ENCODE measurements at regions not wholly inside any gene's neighbourhood (a gene's known extent, or its start where the extent isn't known, plus 50 kb on each side); places are given as distances from the start of the nearest gene placed in this dataset.
"Not testable (repeated sequence)": the region's sequence is repeated elsewhere in the genome, so short reads cannot be mapped to it uniquely, and the experiment has no call there.

GRCh38 chr9:16057541-16057940 lies 504.7 kb downstream of the CCDC171 start:
- no peak for DNase-seq

- DNase-seq: no peak
Observed at GRCh38 chr9:16058131-16058549, 505.3 kb downstream of the CCDC171 start.

GRCh38 chr9:16060436-16061129 lies 507.7 kb downstream of the CCDC171 start:
- no peak for DNase-seq

GRCh38 chr9:16062542-16063240 lies 509.8 kb downstream of the CCDC171 start:
- DNase-seq: no peak

GRCh38 chr9:16063241-16063591 lies 510.4 kb downstream of the CCDC171 start:
- no peak for DNase-seq

GRCh38 chr9:16064771-16065170 lies 511.9 kb downstream of the CCDC171 start:
- peak in 1 of 2 experiments; percentile 4 for DNase-seq

GRCh38 chr9:16066201-16066600 lies 513.4 kb downstream of the CCDC171 start:
- not testable (repeated sequence) for DNase-seq

GRCh38 chr9:16068476-16068875 lies 515.6 kb downstream of the CCDC171 start:
- DNase-seq: no peak

GRCh38 chr9:16069249-16069648 lies 516.4 kb downstream of the CCDC171 start:
- no peak for DNase-seq

- DNase-seq: no peak
Observed at GRCh38 chr9:16069671-16070454, 517.0 kb downstream of the CCDC171 start.

GRCh38 chr9:16070455-16071145 lies 517.8 kb downstream of the CCDC171 start:
- no peak for DNase-seq

- no peak for DNase-seq
Observed at GRCh38 chr9:16071400-16071799, 518.6 kb downstream of the CCDC171 start.

- no peak for DNase-seq
Observed at GRCh38 chr9:16074963-16075362, 522.1 kb downstream of the CCDC171 start.

- DNase-seq: no peak
Observed at GRCh38 chr9:16075696-16076095, 522.9 kb downstream of the CCDC171 start.

- DNase-seq: no peak
Observed at GRCh38 chr9:16076511-16076910, 523.7 kb downstream of the CCDC171 start.

- no peak for DNase-seq
Observed at GRCh38 chr9:16082796-16083195, 530.0 kb downstream of the CCDC171 start.

- DNase-seq: no peak
Observed at GRCh38 chr9:16085167-16085726, 532.4 kb downstream of the CCDC171 start.

GRCh38 chr9:16090907-16091629 lies 538.2 kb downstream of the CCDC171 start:
- DNase-seq: no peak

GRCh38 chr9:16092142-16093091 lies 539.6 kb downstream of the CCDC171 start:
- DNase-seq: no peak

GRCh38 chr9:16098306-16098705 lies 545.5 kb downstream of the CCDC171 start:
- DNase-seq: no peak

All from NCI-H524 (cell line).